OCI-LY1 (cell line): ENCODE measurements at regions not wholly inside any gene's neighbourhood (a gene's known extent, or its start where the extent isn't known, plus 50 kb on each side); places are given as distances from the start of the nearest gene placed in this dataset.

Experiments used
- CTCF ChIP-seq: fragments of 200-600 bp; sonication (generic), shearing (Covaris generic); IDR thresholded peaks from 2 replicates; pipeline ENCODE4 v1.5.1; 2017; ENCODE audit warnings: mild to moderate bottlenecking, antibody characterized with exemption, low read length, moderate library complexity, mixed read lengths
- EZH2 ChIP-seq: fragments of 200-600 bp; sonication (generic), shearing (Covaris generic); IDR thresholded peaks from 2 replicates; pipeline ENCODE4 v1.8.0; 2017; ENCODE audit warnings: borderline replicate concordance, mixed run types, mild to moderate bottlenecking, antibody characterized with exemption, low read length, moderate library complexity, mixed read lengths

GRCh38 chr1:60244906-60245305 is 171.3 kb upstream of the C1orf87 start:
- no peak for TF ChIP-seq CTCF
- no peak for TF ChIP-seq EZH2
